Neuronal stem cell (in vitro differentiated cells): ENCODE measurements at regions not wholly inside any gene's neighbourhood (a gene's known extent, or its start where the extent isn't known, plus 50 kb on each side); places are given as distances from the start of the nearest gene placed in this dataset.

Experiments
- DNase-seq: peaks from one replicate; pipeline ENCODE4 v3.0.0-alpha.2; 2013; ENCODE audit warnings: low spot score
- H2AFZ ChIP-seq: one replicate; pipeline ENCODE4 v1.6.1; 2013; ENCODE audit warnings: mild to moderate bottlenecking, low read length, inconsistent platforms
- H2AK5ac ChIP-seq: 2 replicates; pipeline ENCODE4 v1.6.1; 2013; ENCODE audit warnings: low read depth, mild to moderate bottlenecking, inconsistent platforms, low read length, moderate library complexity, mixed read lengths
- H2BK120ac ChIP-seq: 2 replicates; pipeline ENCODE4 v1.6.1; 2013; ENCODE audit warnings: low read depth, mild to moderate bottlenecking, inconsistent platforms, low read length, moderate library complexity, mixed read lengths
- H2BK12ac ChIP-seq: one replicate; pipeline ENCODE4 v1.6.1; 2013; ENCODE audit warnings: low read length, inconsistent platforms
- H2BK15ac ChIP-seq: 2 replicates; pipeline ENCODE4 v1.6.1; 2013; ENCODE audit warnings: mild to moderate bottlenecking, low read length, inconsistent platforms, mixed read lengths
- H2BK5ac ChIP-seq: one replicate; pipeline ENCODE4 v1.6.1; 2013; ENCODE audit warnings: inconsistent platforms, mild to moderate bottlenecking, low read length, moderate library complexity
- H3K14ac ChIP-seq: one replicate; pipeline ENCODE4 v1.6.1; 2013; ENCODE audit warnings: low read length, inconsistent platforms
- H3K18ac ChIP-seq: 2 replicates; pipeline ENCODE4 v1.6.1; 2013; ENCODE audit warnings: low read length, inconsistent platforms
- H3K23ac ChIP-seq: 2 replicates; pipeline ENCODE4 v1.6.1; 2013; ENCODE audit warnings: low read depth, mild to moderate bottlenecking, mixed read lengths, low read length, inconsistent platforms; ENCODE audit not compliant: poor library complexity
- H3K27ac ChIP-seq: replicated peaks from 3 replicates; pipeline ENCODE4 v1.5.1; 2013; ENCODE audit warnings: low read length, inconsistent platforms
- H3K27me3 ChIP-seq, 3 experiments: 2 replicates each; pipeline ENCODE4 v1.6.1; 2013; ENCODE audit warnings: low read length in 3 of 3, mild to moderate bottlenecking in 2 of 3, inconsistent platforms in 1 of 3, low read depth in 1 of 3, mixed read lengths in 1 of 3, moderate library complexity in 1 of 3; ENCODE audit not compliant: control insufficient read depth in 3 of 3, insufficient read depth in 3 of 3
- H3K36me3 ChIP-seq, 2 donors: replicated peaks in 1 of 2; 2 replicates each; pipeline ENCODE4 v1.6.1; 2013; ENCODE audit warnings: low read length in 2 of 2; ENCODE audit not compliant: control insufficient read depth in 2 of 2, insufficient read depth in 2 of 2
- H3K4ac ChIP-seq: 2 replicates; pipeline ENCODE4 v1.6.1; 2013; ENCODE audit warnings: inconsistent platforms, mild to moderate bottlenecking, low read length, moderate library complexity
- H3K4me1 ChIP-seq, 2 donors: 1 replicate in 1 of 2; 2 replicates in 1 of 2; pipeline ENCODE4 v1.6.1; 2013; ENCODE audit warnings: low read length in 2 of 2, low read depth in 1 of 2; ENCODE audit not compliant: control insufficient read depth in 2 of 2, insufficient read depth in 1 of 2
- H3K4me2 ChIP-seq: one replicate; pipeline ENCODE4 v1.6.1; 2013; ENCODE audit warnings: mild to moderate bottlenecking, low read length, inconsistent platforms; ENCODE audit not compliant: insufficient read depth, poor library complexity, severe bottlenecking
- H3K4me3 ChIP-seq, 2 donors: 2 replicates each; pipeline ENCODE4 v1.5.1; 2013; ENCODE audit warnings: low read length in 2 of 2, mild to moderate bottlenecking in 2 of 2, inconsistent platforms in 1 of 2, moderate library complexity in 1 of 2
- H3K79me1 ChIP-seq: one replicate; pipeline ENCODE4 v1.6.1; 2013; ENCODE audit warnings: low read depth, mild to moderate bottlenecking, inconsistent platforms, low read length, moderate library complexity
- H3K9ac ChIP-seq: one replicate; pipeline ENCODE4 v1.6.1; 2013; ENCODE audit warnings: mild to moderate bottlenecking, low read depth, low read length, inconsistent platforms; ENCODE audit not compliant: poor library complexity
- H3K9me3 ChIP-seq, 2 donors: replicated peaks in 1 of 2; 2 replicates each; pipeline versions ENCODE3 to v1.6.1; 2013; ENCODE audit warnings: low read length in 2 of 2, mild to moderate bottlenecking in 2 of 2, inconsistent platforms in 1 of 2, low read depth in 1 of 2, mixed read lengths in 1 of 2, moderate library complexity in 1 of 2; ENCODE audit not compliant: control insufficient read depth in 2 of 2, insufficient read depth in 1 of 2
- H4K8ac ChIP-seq: one replicate; pipeline ENCODE4 v1.6.1; 2013; ENCODE audit warnings: low read depth, mild to moderate bottlenecking, inconsistent platforms, low read length, moderate library complexity
- H4K91ac ChIP-seq: one replicate; pipeline ENCODE4 v1.6.1; 2013; ENCODE audit warnings: low read length, low read depth, mild to moderate bottlenecking, inconsistent platforms; ENCODE audit not compliant: poor library complexity
- WGBS, 2 donors: extraction: QIAGEN DNeasy Blood & Tissue Kit; methylation state at CpG; one replicate each; pipeline ENCODE4 v1.1.7; 2013; ENCODE audit warnings: missing lambda C conversion rate in 2 of 2, mixed read lengths in 1 of 2; ENCODE audit not compliant: insufficient read length in 2 of 2, insufficient replicate concordance in 1 of 2; ENCODE audit errors: extremely low coverage in 2 of 2; 5-methylcytosine and 5-hydroxymethylcytosine counted together

GRCh38 chr6:105821777-105822176 is 264.4 kb upstream of the PRDM1 start:
- H2BK15ac ChIP-seq, result no peak overlapping the region
- no peaks in the 10 kb centered on the region for H3K79me1 ChIP-seq
- H2AFZ ChIP-seq, result no peak overlapping the region
- no peaks in the 10 kb centered on the region for H3K36me3 ChIP-seq
- H2BK12ac ChIP-seq, result no peak overlapping the region
- no peak overlapping the region for H2BK120ac ChIP-seq
- DNase-seq, result no peak
- no peak overlapping the region for H3K4me2 ChIP-seq
- no peak overlapping the region for H3K23ac ChIP-seq
- H3K4ac ChIP-seq, result no peak overlapping the region
- H3K4me1 ChIP-seq, result no peaks in the 10 kb centered on the region
- H3K27me3 ChIP-seq, result no peaks in the 10 kb centered on the region
- H3K9me3 ChIP-seq, result peaks cover 0 to 3% of the 10 kb centered on the region in 2 donors
- H3K14ac ChIP-seq, result no peak overlapping the region
- WGBS, 2 donors, result no CpG with 5 or more reads among the region's 1 CpG
- H3K9ac ChIP-seq, result no peak overlapping the region
- no peak overlapping the region for H4K91ac ChIP-seq
- H3K4me3 ChIP-seq, result no peak overlapping the region
- H2BK5ac ChIP-seq, result no peak overlapping the region
- H4K8ac ChIP-seq, result no peak overlapping the region
- no peak overlapping the region for H2AK5ac ChIP-seq
- no peak overlapping the region for H3K18ac ChIP-seq
- H3K27ac ChIP-seq, result no peak overlapping the region

DNA sequence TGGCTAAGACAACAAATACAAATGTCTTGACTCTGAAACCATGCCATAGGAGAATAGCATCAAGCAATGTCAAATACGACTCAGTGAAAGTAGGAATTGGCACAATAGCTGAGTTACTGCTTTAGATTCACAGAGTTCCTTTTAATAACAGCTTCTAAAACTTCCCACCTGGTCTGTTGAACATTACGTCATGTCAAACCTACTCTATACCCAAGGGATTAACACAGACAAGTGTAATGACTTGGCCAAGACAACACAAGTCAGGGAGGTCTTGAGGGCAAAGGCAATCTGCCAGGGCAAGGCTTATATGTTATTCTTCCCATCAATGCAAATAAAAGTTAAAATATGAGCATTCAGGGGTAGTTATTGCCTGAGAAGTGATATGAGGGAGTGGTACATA is 265.1 kb upstream of the PRDM1 start:
- H3K18ac ChIP-seq, result no peak overlapping the region
- H3K4me3 ChIP-seq, result no peak overlapping the region
- H4K8ac ChIP-seq, result no peak overlapping the region
- WGBS, 2 donors, result no CpG with 5 or more reads among the region's 2 CpGs
- H3K4ac ChIP-seq, result no peak overlapping the region
- H3K23ac ChIP-seq, result no peak overlapping the region
- H3K27ac ChIP-seq, result no peak overlapping the region
- peaks cover 0 to 3% of the 10 kb centered on the region in 2 donors for H3K9me3 ChIP-seq
- H3K36me3 ChIP-seq, result no peaks in the 10 kb centered on the region
- no peak overlapping the region for H2BK15ac ChIP-seq
- no peaks in the 10 kb centered on the region for H3K79me1 ChIP-seq
- no peak overlapping the region for H3K4me2 ChIP-seq
- no peak for DNase-seq
- H3K4me1 ChIP-seq, result no peaks in the 10 kb centered on the region
- H3K27me3 ChIP-seq, result no peaks in the 10 kb centered on the region
- H3K14ac ChIP-seq, result no peak overlapping the region
- no peak overlapping the region for H2AFZ ChIP-seq
- no peak overlapping the region for H2BK5ac ChIP-seq
- H2BK12ac ChIP-seq, result no peak overlapping the region
- no peak overlapping the region for H3K9ac ChIP-seq
- H2AK5ac ChIP-seq, result no peak overlapping the region
- H4K91ac ChIP-seq, result no peak overlapping the region
- H2BK120ac ChIP-seq, result no peak overlapping the region

GRCh38 chr6:105819745-105820144 is 266.4 kb upstream of the PRDM1 start:
- H3K14ac ChIP-seq, result no peak overlapping the region
- no peak overlapping the region for H3K18ac ChIP-seq
- no peak overlapping the region for H3K23ac ChIP-seq
- no peak overlapping the region for H2BK12ac ChIP-seq
- no peak overlapping the region for H3K4me3 ChIP-seq
- no peak overlapping the region for H4K91ac ChIP-seq
- H3K4me1 ChIP-seq, result peaks cover 0 to under 1% of the 10 kb centered on the region in 2 donors
- H4K8ac ChIP-seq, result no peak overlapping the region
- no peak overlapping the region for H2BK5ac ChIP-seq
- no peak for DNase-seq
- no peaks in the 10 kb centered on the region for H3K79me1 ChIP-seq
- H3K4me2 ChIP-seq, result no peak overlapping the region
- no peak overlapping the region for H2AFZ ChIP-seq
- H2BK15ac ChIP-seq, result no peak overlapping the region
- H3K4ac ChIP-seq, result no peak overlapping the region
- no peaks in the 10 kb centered on the region for H3K27me3 ChIP-seq
- no peak overlapping the region for H3K27ac ChIP-seq
- peaks cover 0 to 3% of the 10 kb centered on the region in 2 donors for H3K9me3 ChIP-seq
- H2BK120ac ChIP-seq, result no peak overlapping the region
- no CpG with 5 or more reads among the region's 2 CpGs for WGBS, 2 donors
- no peak overlapping the region for H3K9ac ChIP-seq
- no peaks in the 10 kb centered on the region for H3K36me3 ChIP-seq
- H2AK5ac ChIP-seq, result no peak overlapping the region

DNA sequence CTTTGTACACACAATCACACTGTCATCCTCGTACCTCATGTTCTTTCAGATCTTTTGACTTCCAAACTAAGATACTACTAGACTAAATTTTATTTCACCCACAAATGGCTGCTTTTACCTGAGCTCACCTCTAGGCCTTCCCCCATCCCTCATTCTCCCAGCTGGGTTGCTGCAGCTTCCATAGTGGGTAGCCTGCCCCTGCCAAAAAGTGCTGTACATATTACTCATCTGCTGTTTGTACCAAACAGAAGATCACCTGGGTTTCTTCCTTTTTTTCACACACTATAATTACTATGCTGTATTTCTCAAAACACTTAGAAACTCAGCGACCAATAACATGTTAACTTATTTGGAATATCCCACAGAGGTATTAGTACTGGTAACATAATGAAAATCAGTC is 267.6 kb upstream of the PRDM1 start:
- H4K8ac ChIP-seq, result no peak overlapping the region
- no peak overlapping the region for H2BK12ac ChIP-seq
- H3K36me3 ChIP-seq, result no peaks in the 10 kb centered on the region
- WGBS, 2 donors, result no CpG with 5 or more reads among the region's 2 CpGs
- peaks cover 0 to 1% of the 10 kb centered on the region in 2 donors for H3K4me1 ChIP-seq
- H3K9me3 ChIP-seq, result peaks cover 0 to 3% of the 10 kb centered on the region in 2 donors
- no peak overlapping the region for H3K14ac ChIP-seq
- no peak overlapping the region for H3K4ac ChIP-seq
- H2BK15ac ChIP-seq, result no peak overlapping the region
- H4K91ac ChIP-seq, result no peak overlapping the region
- no peak overlapping the region for H3K18ac ChIP-seq
- no peak overlapping the region for H3K23ac ChIP-seq
- H3K79me1 ChIP-seq, result no peaks in the 10 kb centered on the region
- no peak overlapping the region for H2BK120ac ChIP-seq
- no peak overlapping the region for H2BK5ac ChIP-seq
- H3K9ac ChIP-seq, result no peak overlapping the region
- H3K4me3 ChIP-seq, result no peak overlapping the region
- no peak for DNase-seq
- no peak overlapping the region for H3K4me2 ChIP-seq
- H2AK5ac ChIP-seq, result no peak overlapping the region
- H3K27me3 ChIP-seq, result no peaks in the 10 kb centered on the region
- no peak overlapping the region for H3K27ac ChIP-seq
- H2AFZ ChIP-seq, result no peak overlapping the region
